SK-N-SH (cell line): ENCODE measurements at regions not wholly inside any gene's neighbourhood (a gene's known extent, or its start where the extent isn't known, plus 50 kb on each side); places are given as distances from the start of the nearest gene placed in this dataset.

Experiments
- CTCF ChIA-PET: fragments of 300-600, 350-600 bp; formaldehyde crosslinking; extraction: SDS; loops from one replicate; lab custom pipeline; 2021; lab: Yijun Ruan, JAX
- POLR2A ChIA-PET: fragments of 350-600 bp; sonication (Branson Sonifier 250); formaldehyde crosslinking; extraction: SDS; loops from one replicate; lab custom pipeline; 2020; ENCODE audit warnings: antibody characterized with exemption, inconsistent platforms; lab: Yijun Ruan, JAX
- DNase-seq: peaks from one replicate; pipeline ENCODE4 v3.0.0; 2012
- H2AFZ ChIP-seq: fragments of 200-600 bp; sonication (generic); 2 replicates; pipeline ENCODE4 v1.8.1; 2016; ENCODE audit warnings: antibody characterized with exemption, mild to moderate bottlenecking, low read depth
- H3F3A ChIP-seq: fragments of 200-600 bp; sonication (generic); replicated peaks from 2 replicates; pipeline ENCODE3; 2016; ENCODE audit warnings: antibody characterized with exemption, mild to moderate bottlenecking; ENCODE audit not compliant: insufficient read depth
- H3K27ac ChIP-seq, 2 experiments: fragments of 200-500 bp in 1 of 2; fragments of 200-600 bp in 1 of 2; sonication (Bioruptor generic) in 1 of 2; sonication (generic), shearing (Covaris generic) in 1 of 2; 2 replicates each; pipeline versions ENCODE4 v1.5.1 to v1.6.1; 2014 to 2016; ENCODE audit warnings: low read depth in 2 of 2, inconsistent platforms in 1 of 2, low read length in 1 of 2, mild to moderate bottlenecking in 1 of 2, mixed read lengths in 1 of 2
- H3K27me3 ChIP-seq: fragments of 200-600 bp; sonication (generic), shearing (Covaris generic); 2 replicates; pipeline ENCODE4 v1.6.1; 2016; ENCODE audit warnings: mixed run types; ENCODE audit not compliant: insufficient read depth
- H3K36me3 ChIP-seq, 2 experiments: fragments of 200-500 bp in 1 of 2; fragments of 200-600 bp in 1 of 2; sonication (Bioruptor generic) in 1 of 2; sonication (generic) in 1 of 2; replicated peaks in 1 of 2; 2 replicates each; pipeline versions ENCODE3 to v1.5.1; 2014 to 2016; ENCODE audit warnings: low read length in 1 of 2, mild to moderate bottlenecking in 1 of 2; ENCODE audit not compliant: insufficient read depth in 2 of 2, control insufficient read depth in 1 of 2
- H3K4me1 ChIP-seq, 2 experiments: fragments of 200-500 bp in 1 of 2; fragments of 200-600 bp in 1 of 2; sonication (Bioruptor generic) in 1 of 2; sonication (generic), shearing (Covaris generic) in 1 of 2; 2 replicates each; pipeline versions ENCODE4 v1.5.1 to v1.6.1; 2014 to 2016; ENCODE audit warnings: low read depth in 1 of 2, low read length in 1 of 2, mixed run types in 1 of 2; ENCODE audit not compliant: insufficient read depth in 2 of 2, control insufficient read depth in 1 of 2
- H3K4me2 ChIP-seq: fragments of 200-600 bp; sonication (generic), shearing (Covaris generic); 2 replicates; pipeline ENCODE4 v1.6.1; 2017; ENCODE audit warnings: mixed run types
- H3K4me3 ChIP-seq, 2 experiments: fragments of 200-500 bp in 1 of 2; fragments of 200-600 bp in 1 of 2; sonication (Bioruptor generic) in 1 of 2; sonication (generic), shearing (Covaris generic) in 1 of 2; 2 replicates each; pipeline versions ENCODE4 v1.5.1 to v1.8.1; 2014 to 2016; ENCODE audit warnings: low read depth in 2 of 2, inconsistent platforms in 1 of 2, low read length in 1 of 2, mild to moderate bottlenecking in 1 of 2, mixed read lengths in 1 of 2, moderate library complexity in 1 of 2
- H3K79me2 ChIP-seq: fragments of 200-600 bp; sonication (generic); 2 replicates; pipeline ENCODE4 v1.8.1; 2017; ENCODE audit warnings: mild to moderate bottlenecking; ENCODE audit not compliant: insufficient read depth
- H3K9ac ChIP-seq: fragments of 200-600 bp; sonication (generic); 2 replicates; pipeline ENCODE4 v1.6.1; 2017; ENCODE audit warnings: mixed run types
- H3K9me2 ChIP-seq: fragments of 200-600 bp; sonication (generic); 2 replicates; pipeline ENCODE4 v1.6.1; 2017; ENCODE audit warnings: mixed run types
- H3K9me3 ChIP-seq: fragments of 200-600 bp; sonication (generic); 2 replicates; pipeline ENCODE4 v1.6.1; 2017; ENCODE audit warnings: mixed run types, mild to moderate bottlenecking, moderate library complexity
- H4K20me1 ChIP-seq: fragments of 200-600 bp; sonication (generic); 2 replicates; pipeline ENCODE4 v1.6.1; 2017; ENCODE audit warnings: mild to moderate bottlenecking, mixed run types; ENCODE audit not compliant: insufficient read depth
- CHD2 ChIP-seq: fragments of 150-350 bp; IDR thresholded peaks from 2 replicates; pipeline ENCODE4 v1.6.1; 2018; ENCODE audit warnings: low read length; ENCODE audit not compliant: partially characterized antibody
- ELF1 ChIP-seq: IDR thresholded peaks from 2 replicates; pipeline ENCODE4 v1.4.0; 2012
- EP300 ChIP-seq, 2 experiments: IDR thresholded peaks; 2 replicates each; pipeline versions ENCODE4 v1.4.0 to v1.6.1; 2012; ENCODE audit warnings: borderline replicate concordance in 1 of 2, low read depth in 1 of 2, low read length in 1 of 2
- FOXJ3 ChIP-seq: sonication (generic); formaldehyde crosslinking; IDR thresholded peaks from 2 replicates; pipeline ENCODE4 v1.5.1; 2020; ENCODE audit warnings: mild to moderate bottlenecking, missing genetic modification reagents
- FOXM1 ChIP-seq: IDR thresholded peaks from 2 replicates; pipeline ENCODE4 v1.4.0; 2012; ENCODE audit warnings: low read depth, mild to moderate bottlenecking
- GABPA ChIP-seq: IDR thresholded peaks from 2 replicates; pipeline ENCODE4 v1.4.0; 2012; ENCODE audit warnings: low read depth, mild to moderate bottlenecking
- GATA2 ChIP-seq: sonication (generic); formaldehyde crosslinking; IDR thresholded peaks from 2 replicates; pipeline ENCODE4 v1.5.0; 2020; ENCODE audit warnings: mild to moderate bottlenecking, missing genetic modification reagents
- IRF3 ChIP-seq: fragments of 150-350 bp; IDR thresholded peaks from 2 replicates; pipeline ENCODE4 v1.6.1; 2016; ENCODE audit warnings: mild to moderate bottlenecking, low read depth, low read length
- JUND ChIP-seq: IDR thresholded peaks from 2 replicates; pipeline ENCODE4 v1.4.0; 2012
- MAX ChIP-seq: IDR thresholded peaks from 2 replicates; pipeline ENCODE4 v1.4.0; 2012; ENCODE audit warnings: low read depth
- MXI1 ChIP-seq: IDR thresholded peaks from 2 replicates; pipeline ENCODE4 v1.6.1; 2012; ENCODE audit warnings: mild to moderate bottlenecking, low read depth, low read length, improper control_type of control experiment
- RAD21 ChIP-seq: IDR thresholded peaks from 2 replicates; pipeline ENCODE4 v1.6.1; 2012; ENCODE audit warnings: mild to moderate bottlenecking, low read length
- REST ChIP-seq: IDR thresholded peaks from 2 replicates; pipeline ENCODE4 v1.6.1; 2012; ENCODE audit warnings: mild to moderate bottlenecking, low read depth, low read length, moderate library complexity
- RFX5 ChIP-seq: IDR thresholded peaks from 2 replicates; pipeline ENCODE4 v1.6.1; 2012; ENCODE audit warnings: mild to moderate bottlenecking, improper control_type of control experiment, low read length
- SMC3 ChIP-seq: IDR thresholded peaks from 2 replicates; pipeline ENCODE4 v1.6.1; 2012; ENCODE audit warnings: low read depth, low read length, improper control_type of control experiment
- TAF1 ChIP-seq: IDR thresholded peaks from 2 replicates; pipeline ENCODE4 v1.6.1; 2012; ENCODE audit warnings: low read depth, mild to moderate bottlenecking, low read length, moderate library complexity, borderline replicate concordance
- TEAD4 ChIP-seq: IDR thresholded peaks from 2 replicates; pipeline ENCODE4 v1.4.0; 2012; ENCODE audit warnings: mild to moderate bottlenecking, borderline replicate concordance; ENCODE audit not compliant: insufficient read depth
- USF1 ChIP-seq: IDR thresholded peaks from 2 replicates; pipeline ENCODE4 v1.4.0; 2012; ENCODE audit warnings: low read depth, borderline replicate concordance
- USF2 ChIP-seq: fragments of 150-350 bp; IDR thresholded peaks from 2 replicates; pipeline ENCODE4 v1.6.1; 2017; ENCODE audit warnings: antibody characterized with exemption, low read length, low read depth, borderline replicate concordance
- ZBTB33 ChIP-seq: IDR thresholded peaks from 2 replicates; pipeline ENCODE4 v1.4.0; 2012; ENCODE audit warnings: low read depth, borderline replicate concordance
- WGBS: methylation state at CpG from one replicate; pipeline ENCODE4 v1.1.6; 2017; ENCODE audit warnings: low lambda C conversion rate; 5-methylcytosine and 5-hydroxymethylcytosine counted together

- H3K4me1 ChIP-seq, result peaks cover 0 to 5% of the 10 kb centered on the region in 2 experiments; a peak in 1 of 4 replicates
- no peaks in the 10 kb centered on the region for H3K9me3 ChIP-seq
- H3K27ac ChIP-seq, result no peak overlapping the region
- ChIA-PET POLR2A (no interaction called here), CTCF (interaction anchor here (0.8 kb wide), 1 partner anchor 9 kb away, joined by 3 read pairs; no protein-coding TSS in a partner anchor)
- TF ChIP-seq RAD21 (no peak), MAX (no peak), SMC3 (no peak), TAF1 (no peak), JUND (no peak), CHD2 (no peak), USF2 (no peak), RFX5 (no peak), GATA2 (CRISPR knock-in tag) (no peak), FOXM1 (no peak), GABPA (no peak), ELF1 (no peak), MXI1 (no peak), TEAD4 (no peak), ZBTB33 (no peak), EP300 (IDR thresholded peaks at IDR 0.05; ENCODE audit: borderline replicate concordance in 1 of 2, low read depth in 1 of 2, low read length in 1 of 2) (no peak), IRF3 (no peak), REST (no peak), USF1 (no peak), FOXJ3 (CRISPR knock-in tag) (no peak)
- no peaks in the 10 kb centered on the region for H3K9me2 ChIP-seq
- no peak for DNase-seq
- H3F3A ChIP-seq, result no peaks in the 10 kb centered on the region
- WGBS, result 85% methylated on average over 7 of the region's 7 CpGs
- no peak overlapping the region for H3K4me3 ChIP-seq
- H3K4me2 ChIP-seq, result no peak overlapping the region
- no peak overlapping the region for H3K9ac ChIP-seq
- H3K36me3 ChIP-seq, result no peaks in the 10 kb centered on the region
- no peaks in the 10 kb centered on the region for H3K27me3 ChIP-seq
- H4K20me1 ChIP-seq, result no peaks in the 10 kb centered on the region
- no peak overlapping the region for H2AFZ ChIP-seq
- no peaks in the 10 kb centered on the region for H3K79me2 ChIP-seq
These were observed 88.0 kb upstream of the RPS6KA2 start for GRCh38 chr6:166715065-166715464.
